CD4-positive, alpha-beta memory T cell (primary cell): ENCODE measurements at regions not wholly inside any gene's neighbourhood (a gene's known extent, or its start where the extent isn't known, plus 50 kb on each side); places are given as distances from the start of the nearest gene placed in this dataset.
"Not testable (repeated sequence)": the region's sequence is repeated elsewhere in the genome, so short reads cannot be mapped to it uniquely, and the experiment has no call there.

Experiments
- CTCF ChIA-PET: fragments of 350-600 bp; sonication (Branson Sonifier 250); formaldehyde crosslinking; loops from one replicate; lab custom pipeline; 2021; ENCODE audit warnings: inconsistent platforms; ENCODE audit not compliant: partially characterized antibody; lab: Charles Lee
- POLR2A ChIA-PET: fragments of 350-600 bp; sonication (Branson Sonifier 250); formaldehyde crosslinking; loops from one replicate; lab custom pipeline; 2021; ENCODE audit not compliant: partially characterized antibody; lab: Charles Lee
- DNase-seq, 5 donors: peaks; one replicate each; pipeline versions ENCODE4 v3.0.0 to v3.0.0-alpha.2; 2020 to 2022; ENCODE audit warnings: mixed read lengths in 1 of 5
- H3K27ac ChIP-seq: one replicate; pipeline ENCODE4 v1.7.0; 2013; ENCODE audit warnings: low read depth, low read length
- H3K27me3 ChIP-seq: 2 replicates; pipeline ENCODE4 v1.7.0; 2013; ENCODE audit warnings: mild to moderate bottlenecking, low read length, moderate library complexity; ENCODE audit not compliant: insufficient read depth
- H3K36me3 ChIP-seq: 2 replicates; pipeline ENCODE4 v1.7.0; 2013; ENCODE audit warnings: mild to moderate bottlenecking, low read length, moderate library complexity; ENCODE audit not compliant: insufficient read depth
- H3K4me1 ChIP-seq: 2 replicates; pipeline ENCODE4 v1.7.0; 2013; ENCODE audit warnings: mild to moderate bottlenecking, low read length, moderate library complexity; ENCODE audit not compliant: insufficient read depth
- H3K4me3 ChIP-seq, 2 donors: one replicate each; pipeline ENCODE4 v1.7.0; 2013; ENCODE audit warnings: low read length in 2 of 2, mild to moderate bottlenecking in 1 of 2
- H3K9me3 ChIP-seq, 2 donors: one replicate each; pipeline ENCODE4 v1.7.0; 2013; ENCODE audit warnings: low read length in 2 of 2, control low read depth in 1 of 2; ENCODE audit not compliant: control insufficient read depth in 1 of 2
- H3K27ac Mint-ChIP-seq, 7 donors: one replicate each; pipeline ENCODE4 v1.8.0; 2020 to 2021; ENCODE audit warnings: mixed read lengths in 7 of 7, mild to moderate bottlenecking in 6 of 7, inconsistent platforms in 3 of 7, moderate library complexity in 3 of 7
- H3K27me3 Mint-ChIP-seq, 2 donors: one replicate each; pipeline ENCODE4 v1.8.0; 2020 to 2021; ENCODE audit warnings: mixed read lengths in 2 of 2
- H3K36me3 Mint-ChIP-seq, 2 donors: one replicate each; pipeline ENCODE4 v1.8.0; 2020 to 2021; ENCODE audit warnings: mixed read lengths in 2 of 2, inconsistent platforms in 1 of 2, mild to moderate bottlenecking in 1 of 2
- H3K4me1 Mint-ChIP-seq, 4 donors: one replicate each; pipeline ENCODE4 v1.8.0; 2020 to 2021; ENCODE audit warnings: mixed read lengths in 4 of 4, mild to moderate bottlenecking in 1 of 4
- H3K4me3 Mint-ChIP-seq, 8 donors: one replicate each; pipeline ENCODE4 v1.8.0; 2020 to 2021; ENCODE audit warnings: mixed read lengths in 8 of 8, mild to moderate bottlenecking in 7 of 8, moderate library complexity in 6 of 8, inconsistent platforms in 3 of 8
- H3K9me3 Mint-ChIP-seq, 8 donors: one replicate each; pipeline ENCODE4 v1.8.0; 2020 to 2021; ENCODE audit warnings: mixed read lengths in 8 of 8, mild to moderate bottlenecking in 5 of 8, inconsistent platforms in 3 of 8, moderate library complexity in 1 of 8
- intact Hi-C: fragments of 100-400 bp; cut with micrococcal nuclease; formaldehyde crosslinking; loops from one replicate; pipeline ENCODE4 v1.15.1; 2023

GRCh38 chr12:23259558-23259957 is 634.6 kb downstream of the ETNK1 start:
- Mint-ChIP-seq H3K27me3 (no peaks in the 10 kb centered on the region), H3K9me3 (peaks cover 0 to 5% (median 0%) of the 10 kb centered on the region in 8 donors), H3K27ac (no peak overlapping the region), H3K4me1 (no peaks in the 10 kb centered on the region), H3K36me3 (no peaks in the 10 kb centered on the region), H3K4me3 (no peak overlapping the region)
- Histone ChIP-seq H3K36me3 (no peaks in the 10 kb centered on the region), H3K27me3 (no peaks in the 10 kb centered on the region), H3K4me1 (no peaks in the 10 kb centered on the region), H3K27ac (no peak overlapping the region), H3K9me3 (no peaks in the 10 kb centered on the region), H3K4me3 (no peak overlapping the region)
- ChIA-PET CTCF (no interaction called here), POLR2A (no interaction called here)
- intact Hi-C loops, result no loop called here
- no peak for DNase-seq

- no peak overlapping the region for H3K27ac Mint-ChIP-seq
- ChIA-PET CTCF (no interaction called here), POLR2A (no interaction called here)
- Histone ChIP-seq H3K9me3 (no peaks in the 10 kb centered on the region), H3K4me1 (no peaks in the 10 kb centered on the region), H3K27me3 (no peaks in the 10 kb centered on the region), H3K36me3 (no peaks in the 10 kb centered on the region), H3K4me3 (no peak overlapping the region), H3K27ac (no peak overlapping the region)
- H3K27me3 Mint-ChIP-seq, result no peaks in the 10 kb centered on the region
- no peaks in the 10 kb centered on the region for H3K36me3 Mint-ChIP-seq
- no peak for DNase-seq
- intact Hi-C loops, result no loop called here
- H3K9me3 Mint-ChIP-seq, result peaks cover 0 to 9% (median 3%) of the 10 kb centered on the region in 8 donors
- no peaks in the 10 kb centered on the region for H3K4me1 Mint-ChIP-seq
- no peak overlapping the region for H3K4me3 Mint-ChIP-seq
These were observed 637.7 kb downstream of the ETNK1 start for GRCh38 chr12:23262670-23263069.

GRCh38 chr12:23277831-23278230 is 652.9 kb downstream of the ETNK1 start:
- DNase-seq, result no peak

GRCh38 chr12:23281295-23281694 is 656.3 kb downstream of the ETNK1 start:
- no peak overlapping the region for H3K27ac ChIP-seq
- no peaks in the 10 kb centered on the region for H3K9me3 ChIP-seq
- Mint-ChIP-seq H3K4me1 (no peaks in the 10 kb centered on the region), H3K4me3 (no peak overlapping the region), H3K9me3 (peaks cover 0 to 25% (median 1%) of the 10 kb centered on the region in 8 donors), H3K27ac (no peak overlapping the region), H3K27me3 (no peaks in the 10 kb centered on the region), H3K36me3 (no peaks in the 10 kb centered on the region)
- DNase-seq, result no peak
- no peaks in the 10 kb centered on the region for H3K27me3 ChIP-seq
- no peaks in the 10 kb centered on the region for H3K4me1 ChIP-seq
- intact Hi-C loops, result no loop called here
- no peaks in the 10 kb centered on the region for H3K36me3 ChIP-seq
- POLR2A ChIA-PET, result no interaction called here
- no peak overlapping the region for H3K4me3 ChIP-seq
- CTCF ChIA-PET, result no interaction called here

More at GRCh38 chr12:23277831-23278230, 652.9 kb downstream of the ETNK1 start:
- no peaks in the 10 kb centered on the region for H3K4me1 ChIP-seq
- Mint-ChIP-seq H3K4me1 (no peaks in the 10 kb centered on the region), H3K9me3 (peaks cover 0 to 6% (median under 1%) of the 10 kb centered on the region in 8 donors), H3K4me3 (no peak overlapping the region), H3K36me3 (no peaks in the 10 kb centered on the region), H3K27me3 (no peaks in the 10 kb centered on the region), H3K27ac (no peak overlapping the region)
- intact Hi-C loops, result no loop called here
- H3K36me3 ChIP-seq, result no peaks in the 10 kb centered on the region
- CTCF ChIA-PET, result no interaction called here
- no peaks in the 10 kb centered on the region for H3K27me3 ChIP-seq
- no peak overlapping the region for H3K27ac ChIP-seq
- POLR2A ChIA-PET, result no interaction called here
- H3K4me3 ChIP-seq, result no peak overlapping the region
- no peaks in the 10 kb centered on the region for H3K9me3 ChIP-seq

- H3K27me3 Mint-ChIP-seq, result no peaks in the 10 kb centered on the region
- ChIA-PET CTCF (no interaction called here), POLR2A (no interaction called here)
- no peaks in the 10 kb centered on the region for H3K27me3 ChIP-seq
- peaks cover 0 to 25% (median 3%) of the 10 kb centered on the region in 8 donors for H3K9me3 Mint-ChIP-seq
- H3K4me1 Mint-ChIP-seq, result no peaks in the 10 kb centered on the region
- H3K4me3 Mint-ChIP-seq, result no peak overlapping the region
- no peak overlapping the region for H3K27ac Mint-ChIP-seq
- no peak overlapping the region for H3K4me3 ChIP-seq
- H3K27ac ChIP-seq, result no peak overlapping the region
- no peaks in the 10 kb centered on the region for H3K9me3 ChIP-seq
- no peak for DNase-seq
- no peaks in the 10 kb centered on the region for H3K36me3 Mint-ChIP-seq
- intact Hi-C loops, result no loop called here
- no peaks in the 10 kb centered on the region for H3K4me1 ChIP-seq
- no peaks in the 10 kb centered on the region for H3K36me3 ChIP-seq
These were observed 657.7 kb downstream of the ETNK1 start for GRCh38 chr12:23282701-23283100.

GRCh38 chr12:23285764-23286530 is 661.0 kb downstream of the ETNK1 start:
- intact Hi-C loops, H3K4me3 Mint-ChIP-seq, H3K9me3 ChIP-seq, DNase-seq, H3K4me3 ChIP-seq, H3K36me3 Mint-ChIP-seq, H3K4me1 ChIP-seq, H3K36me3 ChIP-seq, H3K4me1 Mint-ChIP-seq, H3K27me3 Mint-ChIP-seq, CTCF ChIA-PET, H3K27ac Mint-ChIP-seq, POLR2A ChIA-PET, H3K27ac ChIP-seq, H3K27me3 ChIP-seq: not testable (repeated sequence)
- H3K9me3 Mint-ChIP-seq, result peaks cover 0 to 25% (median 6%) of the 10 kb centered on the region in 8 donors

- intact Hi-C loops, result no loop called here
These were observed 658.7 kb downstream of the SOX5 start for GRCh38 chr12:23290627-23291330.

More at GRCh38 chr12:23290627-23291330, 658.7 kb downstream of the SOX5 start:
- Histone ChIP-seq H3K4me3 (no peak overlapping the region), H3K27ac (no peak overlapping the region), H3K36me3 (no peaks in the 10 kb centered on the region), H3K9me3 (no peaks in the 10 kb centered on the region), H3K27me3 (no peaks in the 10 kb centered on the region), H3K4me1 (no peaks in the 10 kb centered on the region)
- Mint-ChIP-seq H3K9me3 (peaks cover 0 to 10% (median 3%) of the 10 kb centered on the region in 8 donors), H3K36me3 (no peaks in the 10 kb centered on the region), H3K4me1 (no peaks in the 10 kb centered on the region), H3K27me3 (no peaks in the 10 kb centered on the region), H3K4me3 (no peak overlapping the region), H3K27ac (no peak overlapping the region)
- ChIA-PET CTCF (no interaction called here), POLR2A (no interaction called here)
- no peak for DNase-seq
